Epithelial cell of prostate (primary cell): ENCODE measurements at regions not wholly inside any gene's neighbourhood (a gene's known extent, or its start where the extent isn't known, plus 50 kb on each side); places are given as distances from the start of the nearest gene placed in this dataset.

Experiments
- DNase-seq: peaks from one replicate; pipeline ENCODE4 v3.0.0-alpha.2; 2011; ENCODE audit warnings: low read depth, low spot score
- H3K27ac ChIP-seq: fragments of 450-650 bp; 2 replicates; pipeline ENCODE4 v1.5.1; 2017; ENCODE audit warnings: mild to moderate bottlenecking

GRCh38 chr12:97398704-97399103 is 63.9 kb upstream of the RMST start:
- no peak for DNase-seq
- H3K27ac ChIP-seq, result no peak overlapping the region

- H3K27ac ChIP-seq, result no peak overlapping the region
- DNase-seq, result no peak
Measured at GRCh38 chr12:97404093-97404492, 58.5 kb upstream of the RMST start.

- H3K27ac ChIP-seq, result no peak overlapping the region
- peak; percentile 3 for DNase-seq
Measured at GRCh38 chr12:97404543-97404942, 58.1 kb upstream of the RMST start.

GRCh38 chr12:97408363-97408762 is 54.2 kb upstream of the RMST start:
- no peak for DNase-seq
- no peak overlapping the region for H3K27ac ChIP-seq

- no peak overlapping the region for H3K27ac ChIP-seq
- no peak for DNase-seq
Measured at GRCh38 chr12:97411341-97411740, 51.3 kb upstream of the RMST start.
